ENCODE measurements at regions not wholly inside any gene's neighbourhood (a gene's known extent, or its start where the extent isn't known, plus 50 kb on each side); places are given as distances from the start of the nearest gene placed in this dataset.

GRCh38 chr16:6864671-6865070 is 468.0 kb upstream of the RBFOX1 start:
- no peak overlapping the region for H3K4me3 ChIP-seq (ENCODE audit: low read length)
- H3F3A ChIP-seq (ENCODE audit: control insufficient read depth, insufficient read depth): no peaks in the 10 kb centered on the region
- H3K9me3 ChIP-seq (ENCODE audit: control insufficient read depth, insufficient read depth, low read length): no peaks in the 10 kb centered on the region
- H4K20me1 ChIP-seq (ENCODE audit: control insufficient read depth, insufficient read depth, low read depth, low read length): no peaks in the 10 kb centered on the region
- no peaks in the 10 kb centered on the region for H3K4me1 ChIP-seq (ENCODE audit: control insufficient read depth, low read length)
- TF ChIP-seq CTCF (IDR thresholded peaks at IDR 0.05; ENCODE audit: low read depth, low read length, poor library complexity, severe bottlenecking) (no peak), EZH2phosphoT487 (IDR thresholded peaks at IDR 0.05; ENCODE audit: borderline replicate concordance, low read length) (no peak)
- no peaks in the 10 kb centered on the region for H3K36me3 ChIP-seq (ENCODE audit: control insufficient read depth, low read length)
- H3K79me2 ChIP-seq (ENCODE audit: control insufficient read depth, low read length): no peaks in the 10 kb centered on the region
- no peaks in the 10 kb centered on the region for H3K27me3 ChIP-seq (ENCODE audit: control insufficient read depth, low read length)
- H3K9me2 ChIP-seq (replicated peaks; ENCODE audit: control insufficient read depth, low read length): no peaks in the 10 kb centered on the region
- H3K4me2 ChIP-seq (ENCODE audit: low read length): no peak overlapping the region
- H3K27ac ChIP-seq (ENCODE audit: low read depth, low read length): no peak overlapping the region

- Histone ChIP-seq H3K4me2 (ENCODE audit: low read length) (no peak overlapping the region), H3F3A (ENCODE audit: control insufficient read depth, insufficient read depth) (no peaks in the 10 kb centered on the region), H3K27me3 (ENCODE audit: control insufficient read depth, low read length) (no peaks in the 10 kb centered on the region), H3K4me3 (ENCODE audit: low read length) (no peak overlapping the region), H4K20me1 (ENCODE audit: control insufficient read depth, insufficient read depth, low read depth, low read length) (no peaks in the 10 kb centered on the region), H3K9me2 (replicated peaks; ENCODE audit: control insufficient read depth, low read length) (no peaks in the 10 kb centered on the region), H3K27ac (ENCODE audit: low read depth, low read length) (no peak overlapping the region), H3K79me2 (ENCODE audit: control insufficient read depth, low read length) (no peaks in the 10 kb centered on the region), H3K36me3 (ENCODE audit: control insufficient read depth, low read length) (no peaks in the 10 kb centered on the region), H3K4me1 (ENCODE audit: control insufficient read depth, low read length) (no peaks in the 10 kb centered on the region), H3K9me3 (ENCODE audit: control insufficient read depth, insufficient read depth, low read length) (no peaks in the 10 kb centered on the region)
- no peak for TF ChIP-seq CTCF (IDR thresholded peaks at IDR 0.05; ENCODE audit: low read depth, low read length, poor library complexity, severe bottlenecking)
- TF ChIP-seq EZH2phosphoT487 (IDR thresholded peaks at IDR 0.05; ENCODE audit: borderline replicate concordance, low read length): no peak
These were observed 468.4 kb upstream of the RBFOX1 start for GRCh38 chr16:6864244-6864643.

GRCh38 chr16:6863135-6863534 is 469.5 kb upstream of the RBFOX1 start:
- Histone ChIP-seq H3K79me2 (ENCODE audit: control insufficient read depth, low read length) (no peaks in the 10 kb centered on the region), H3K36me3 (ENCODE audit: control insufficient read depth, low read length) (no peaks in the 10 kb centered on the region), H3K9me3 (ENCODE audit: control insufficient read depth, insufficient read depth, low read length) (no peaks in the 10 kb centered on the region), H3K4me3 (ENCODE audit: low read length) (no peak overlapping the region), H3K27ac (ENCODE audit: low read depth, low read length) (no peak overlapping the region), H3K27me3 (ENCODE audit: control insufficient read depth, low read length) (no peaks in the 10 kb centered on the region), H3K9me2 (replicated peaks; ENCODE audit: control insufficient read depth, low read length) (no peaks in the 10 kb centered on the region), H3K4me1 (ENCODE audit: control insufficient read depth, low read length) (no peaks in the 10 kb centered on the region), H4K20me1 (ENCODE audit: control insufficient read depth, insufficient read depth, low read depth, low read length) (no peaks in the 10 kb centered on the region), H3K4me2 (ENCODE audit: low read length) (no peak overlapping the region), H3F3A (ENCODE audit: control insufficient read depth, insufficient read depth) (no peaks in the 10 kb centered on the region)
- no peak for TF ChIP-seq CTCF (IDR thresholded peaks at IDR 0.05; ENCODE audit: low read depth, low read length, poor library complexity, severe bottlenecking)
- TF ChIP-seq EZH2phosphoT487 (IDR thresholded peaks at IDR 0.05; ENCODE audit: borderline replicate concordance, low read length): no peak
